ENCODE measurements at regions not wholly inside any gene's neighbourhood (a gene's known extent, or its start where the extent isn't known, plus 50 kb on each side); places are given as distances from the start of the nearest gene placed in this dataset.

- no peak overlapping the region for H3K9ac ChIP-seq
- H3K9me3 ChIP-seq: peaks cover 4% of the 10 kb centered on the region; the same call in 1 of the 2 replicates
- no peaks in the 10 kb centered on the region for H3K36me3 ChIP-seq
- TF ChIP-seq Cebpa-rat (IDR thresholded peaks at IDR 0.05): no peak
- H3K27me3 ChIP-seq: no peaks in the 10 kb centered on the region
- no peak overlapping the region for H3K27ac ChIP-seq
- H3K4me1 ChIP-seq: no peaks in the 10 kb centered on the region
- no peaks in the 10 kb centered on the region for H4K20me1 ChIP-seq
- H3K4me3 ChIP-seq: no peak overlapping the region
- no peak overlapping the region for H3K4me2 ChIP-seq
These were observed 279.6 kb downstream of the HS3ST3A1 start for GRCh38 chr17:13321951-13322701.

DNA sequence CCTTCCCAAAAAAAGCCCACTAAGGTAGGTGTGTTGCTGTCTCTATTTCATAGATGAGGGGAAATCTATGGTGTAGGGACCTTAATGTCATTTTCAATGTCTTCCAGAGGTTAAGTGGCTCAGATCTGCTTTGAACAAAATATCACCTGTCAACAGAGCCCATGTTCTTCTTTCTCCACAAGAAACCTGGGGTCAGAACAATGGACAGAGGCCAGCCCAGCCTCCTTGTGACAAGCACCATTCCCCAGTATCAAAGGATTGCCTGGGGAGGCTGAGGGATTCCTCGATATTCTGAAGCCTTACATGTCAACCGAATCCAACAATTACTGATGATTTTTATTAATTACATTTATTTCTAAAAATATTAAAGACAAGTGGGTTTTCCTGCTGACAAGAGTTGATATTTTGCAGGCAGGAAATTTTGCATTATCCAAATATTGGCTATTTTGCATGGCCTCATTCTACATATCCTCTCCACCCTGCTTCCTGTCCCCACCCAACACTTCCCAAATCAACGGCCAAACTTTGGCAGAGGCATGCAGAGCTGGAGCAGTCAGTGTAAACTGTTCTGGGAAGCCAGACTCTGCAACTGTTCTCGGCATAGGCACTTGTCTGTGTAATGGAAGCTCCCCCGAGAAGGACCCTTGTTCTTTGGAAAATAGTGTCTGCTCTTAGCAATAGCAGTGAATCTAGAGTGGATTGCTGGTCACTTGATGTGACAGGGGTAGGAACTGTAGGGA, 281.5 kb downstream of the HS3ST3A1 start:
- Histone ChIP-seq H3K9me3 (peaks cover 4% of the 10 kb centered on the region; the same call in 1 of the 2 replicates), H3K27me3 (no peaks in the 10 kb centered on the region), H3K4me2 (no peak overlapping the region), H3K27ac (no peak overlapping the region), H3K4me1 (no peaks in the 10 kb centered on the region), H3K9ac (no peak overlapping the region), H3K36me3 (no peaks in the 10 kb centered on the region), H4K20me1 (no peaks in the 10 kb centered on the region), H3K4me3 (no peak overlapping the region)
- no peak for TF ChIP-seq Cebpa-rat (IDR thresholded peaks at IDR 0.05)

DNA sequence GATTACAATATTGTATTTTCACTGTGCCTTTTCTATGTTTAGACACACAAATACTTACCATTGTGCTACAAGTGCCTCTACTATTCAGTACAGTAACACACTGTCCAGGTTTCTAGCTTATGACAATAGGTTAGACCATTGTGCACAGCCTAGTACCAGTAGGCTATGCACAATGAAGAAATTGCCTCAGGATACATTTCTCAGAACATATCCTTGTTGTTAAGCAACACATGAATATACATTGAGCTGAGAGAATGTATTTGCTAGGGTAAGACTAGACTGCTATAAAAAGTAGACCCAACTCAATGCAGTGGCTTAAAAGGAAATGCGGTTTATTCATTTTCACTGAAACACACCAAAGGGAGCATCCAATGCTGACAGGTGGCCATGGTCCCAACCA, 285.1 kb downstream of the HS3ST3A1 start:
- H3K9me3 ChIP-seq: no peaks in the 10 kb centered on the region
- H3K4me1 ChIP-seq: no peaks in the 10 kb centered on the region
- no peak overlapping the region for H3K27ac ChIP-seq
- no peak overlapping the region for H3K9ac ChIP-seq
- H3K4me2 ChIP-seq: no peak overlapping the region
- no peaks in the 10 kb centered on the region for H3K36me3 ChIP-seq
- H3K4me3 ChIP-seq: no peak overlapping the region
- no peaks in the 10 kb centered on the region for H4K20me1 ChIP-seq
- no peaks in the 10 kb centered on the region for H3K27me3 ChIP-seq
- TF ChIP-seq Cebpa-rat (IDR thresholded peaks at IDR 0.05): no peak

GRCh38 chr17:13311306-13311705, 290.4 kb downstream of the HS3ST3A1 start:
- H3K9ac ChIP-seq: no peak overlapping the region
- no peak overlapping the region for H3K4me2 ChIP-seq
- peaks cover 15% of the 10 kb centered on the region for H3K9me3 ChIP-seq
- TF ChIP-seq Cebpa-rat (IDR thresholded peaks at IDR 0.05): no peak
- H4K20me1 ChIP-seq: no peaks in the 10 kb centered on the region
- no peaks in the 10 kb centered on the region for H3K4me1 ChIP-seq
- H3K27ac ChIP-seq: no peak overlapping the region
- H3K36me3 ChIP-seq: no peaks in the 10 kb centered on the region
- H3K4me3 ChIP-seq: no peak overlapping the region
- H3K27me3 ChIP-seq: no peaks in the 10 kb centered on the region

- Histone ChIP-seq H3K4me3 (no peak overlapping the region), H3K9ac (no peak overlapping the region), H3K36me3 (no peaks in the 10 kb centered on the region), H4K20me1 (no peaks in the 10 kb centered on the region), H3K27ac (no peak overlapping the region), H3K4me2 (no peak overlapping the region), H3K4me1 (no peaks in the 10 kb centered on the region), H3K27me3 (no peaks in the 10 kb centered on the region), H3K9me3 (peaks cover 15% of the 10 kb centered on the region)
- TF ChIP-seq Cebpa-rat (IDR thresholded peaks at IDR 0.05): no peak
These were observed 290.9 kb downstream of the HS3ST3A1 start for GRCh38 chr17:13310858-13311257.

- no peak overlapping the region for H3K4me3 ChIP-seq
- H3K27me3 ChIP-seq: no peaks in the 10 kb centered on the region
- no peaks in the 10 kb centered on the region for H3K36me3 ChIP-seq
- H3K4me1 ChIP-seq: no peaks in the 10 kb centered on the region
- no peak overlapping the region for H3K9ac ChIP-seq
- H4K20me1 ChIP-seq: no peaks in the 10 kb centered on the region
- peaks cover 15% of the 10 kb centered on the region for H3K9me3 ChIP-seq
- no peak for TF ChIP-seq Cebpa-rat (IDR thresholded peaks at IDR 0.05)
- H3K4me2 ChIP-seq: no peak overlapping the region
- no peak overlapping the region for H3K27ac ChIP-seq
These were observed 288.6 kb upstream of the ELAC2 start for GRCh38 chr17:13306310-13306962.

- Histone ChIP-seq H3K4me2 (no peak overlapping the region), H3K27ac (no peak overlapping the region), H3K4me3 (no peak overlapping the region), H3K9me3 (no peaks in the 10 kb centered on the region), H3K36me3 (no peaks in the 10 kb centered on the region), H3K4me1 (no peaks in the 10 kb centered on the region), H3K27me3 (no peaks in the 10 kb centered on the region), H4K20me1 (no peaks in the 10 kb centered on the region), H3K9ac (no peak overlapping the region)
- TF ChIP-seq Cebpa-rat (IDR thresholded peaks at IDR 0.05): no peak
These were observed 285.2 kb upstream of the ELAC2 start for GRCh38 chr17:13302983-13303382.

GRCh38 chr17:13302419-13302818, 284.6 kb upstream of the ELAC2 start:
- no peak overlapping the region for H3K9ac ChIP-seq
- no peak for TF ChIP-seq Cebpa-rat (IDR thresholded peaks at IDR 0.05)
- no peak overlapping the region for H3K27ac ChIP-seq
- no peaks in the 10 kb centered on the region for H3K9me3 ChIP-seq
- no peaks in the 10 kb centered on the region for H3K4me1 ChIP-seq
- no peak overlapping the region for H3K4me2 ChIP-seq
- H3K36me3 ChIP-seq: no peaks in the 10 kb centered on the region
- no peaks in the 10 kb centered on the region for H4K20me1 ChIP-seq
- H3K27me3 ChIP-seq: no peaks in the 10 kb centered on the region
- no peak overlapping the region for H3K4me3 ChIP-seq

DNA sequence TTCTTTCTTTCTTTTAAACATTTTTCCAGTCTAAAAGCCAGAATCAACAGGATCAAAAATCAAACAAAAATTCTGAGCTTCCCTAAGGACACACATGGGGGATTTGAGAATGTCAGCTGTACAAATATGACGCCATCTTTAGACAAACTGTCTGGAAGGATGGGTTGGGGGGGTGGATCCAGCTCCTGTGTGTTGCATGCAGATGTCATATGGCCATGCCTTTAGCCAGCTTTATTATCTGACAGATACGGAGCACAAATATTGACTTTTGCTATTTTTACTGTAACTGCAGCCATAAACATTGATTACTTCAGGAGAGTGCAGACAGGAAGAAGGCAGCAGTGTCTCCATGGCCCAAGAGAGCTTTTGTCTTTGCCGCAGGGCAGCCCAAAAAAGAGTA, 279.4 kb upstream of the ELAC2 start:
- no peak for TF ChIP-seq Cebpa-rat (IDR thresholded peaks at IDR 0.05)
- no peak overlapping the region for H3K4me3 ChIP-seq
- no peak overlapping the region for H3K27ac ChIP-seq

GRCh38 chr17:13293421-13293820, 275.6 kb upstream of the ELAC2 start:
- H3K27ac ChIP-seq: no peak overlapping the region
- H3K4me2 ChIP-seq: no peak overlapping the region
- no peak overlapping the region for H3K9ac ChIP-seq
- no peaks in the 10 kb centered on the region for H3K4me1 ChIP-seq
- no peak overlapping the region for H3K4me3 ChIP-seq
- H4K20me1 ChIP-seq: no peaks in the 10 kb centered on the region
- no peaks in the 10 kb centered on the region for H3K36me3 ChIP-seq
- no peaks in the 10 kb centered on the region for H3K9me3 ChIP-seq
- H3K27me3 ChIP-seq: no peaks in the 10 kb centered on the region
- TF ChIP-seq Cebpa-rat (IDR thresholded peaks at IDR 0.05): no peak

More for the DNA sequence above, 279.4 kb upstream of the ELAC2 start:
- Histone ChIP-seq H4K20me1 (no peaks in the 10 kb centered on the region), H3K36me3 (no peaks in the 10 kb centered on the region), H3K4me1 (no peaks in the 10 kb centered on the region), H3K9me3 (no peaks in the 10 kb centered on the region), H3K27me3 (no peaks in the 10 kb centered on the region), H3K4me2 (no peak overlapping the region), H3K9ac (no peak overlapping the region)

Data from BLaER1 (cell line).